HUES64 (cell line): ENCODE measurements at regions not wholly inside any gene's neighbourhood (a gene's known extent, or its start where the extent isn't known, plus 50 kb on each side); places are given as distances from the start of the nearest gene placed in this dataset.
A peak's percentile ranks its signal among the peaks of the same experiment; 100 is the strongest.

Experiments
- H3K27ac ChIP-seq: 2 replicates; pipeline ENCODE4 v1.7.0; 2013; ENCODE audit warnings: low read depth, low read length, inconsistent platforms
- H3K27me3 ChIP-seq: 2 replicates; pipeline ENCODE4 v1.6.1; 2013; ENCODE audit warnings: mild to moderate bottlenecking, low read length; ENCODE audit not compliant: insufficient read depth
- H3K36me3 ChIP-seq: 2 replicates; pipeline ENCODE4 v1.6.1; 2013; ENCODE audit warnings: mild to moderate bottlenecking, low read length; ENCODE audit not compliant: insufficient read depth
- H3K4me1 ChIP-seq: 2 replicates; pipeline ENCODE4 v1.6.1; 2013; ENCODE audit warnings: mild to moderate bottlenecking, low read length, moderate library complexity; ENCODE audit not compliant: insufficient read depth
- H3K4me3 ChIP-seq: 2 replicates; pipeline ENCODE4 v1.5.1; 2013; ENCODE audit warnings: mild to moderate bottlenecking, low read length, moderate library complexity
- H3K9ac ChIP-seq: 2 replicates; pipeline ENCODE4 v1.6.1; 2013; ENCODE audit warnings: mild to moderate bottlenecking, low read depth, low read length
- H3K9me3 ChIP-seq: 2 replicates; pipeline ENCODE4 v1.6.1; 2013; ENCODE audit warnings: low read depth, low read length; ENCODE audit not compliant: insufficient read depth
- WGBS: fragments of 150-250, 120-280 bp; methylation state at CpG from one replicate; pipeline ENCODE4 v1.1.7; 2013; ENCODE audit warnings: missing lambda C conversion rate; 5-methylcytosine and 5-hydroxymethylcytosine counted together

GRCh38 chr7:50953303-50953702 is 170.6 kb upstream of the GRB10 start:
- Histone ChIP-seq H3K4me3 (no peak overlapping the region), H3K27me3 (peaks cover 24% of the 10 kb centered on the region), H3K36me3 (no peaks in the 10 kb centered on the region), H3K4me1 (peaks cover 10% of the 10 kb centered on the region; the same call in 1 of the 2 replicates), H3K9ac (no peak overlapping the region), H3K9me3 (peaks cover 6% of the 10 kb centered on the region; the same call in 1 of the 2 replicates), H3K27ac (peak overlapping the region; percentile 43; the same call in 1 of the 2 replicates)
- 92% methylated on average over 6 of the region's 6 CpGs for WGBS

GRCh38 chr7:50952544-50952943 is 169.8 kb upstream of the GRB10 start:
- peaks cover 6% of the 10 kb centered on the region; the same call in 1 of the 2 replicates for H3K9me3 ChIP-seq
- 81% methylated on average over 3 of the region's 3 CpGs for WGBS
- H3K4me1 ChIP-seq, result peaks cover 10% of the 10 kb centered on the region; the same call in 1 of the 2 replicates
- H3K4me3 ChIP-seq, result no peak overlapping the region
- H3K36me3 ChIP-seq, result no peaks in the 10 kb centered on the region
- no peak overlapping the region for H3K27ac ChIP-seq
- H3K9ac ChIP-seq, result no peak overlapping the region
- H3K27me3 ChIP-seq, result peaks cover 23% of the 10 kb centered on the region

GRCh38 chr7:50952120-50952519 is 169.4 kb upstream of the GRB10 start:
- H3K36me3 ChIP-seq, result no peaks in the 10 kb centered on the region
- 95% methylated on average over 1 of the region's 1 CpG for WGBS
- H3K4me3 ChIP-seq, result no peak overlapping the region
- H3K9me3 ChIP-seq, result peaks cover 6% of the 10 kb centered on the region; the same call in 1 of the 2 replicates
- H3K27ac ChIP-seq, result no peak overlapping the region
- H3K9ac ChIP-seq, result no peak overlapping the region
- peaks cover 7% of the 10 kb centered on the region; the same call in 1 of the 2 replicates for H3K4me1 ChIP-seq
- peaks cover 22% of the 10 kb centered on the region for H3K27me3 ChIP-seq

GRCh38 chr7:50943482-50943881 is 160.8 kb upstream of the GRB10 start:
- Histone ChIP-seq H3K9me3 (no peaks in the 10 kb centered on the region), H3K27ac (no peak overlapping the region), H3K9ac (no peak overlapping the region), H3K36me3 (no peaks in the 10 kb centered on the region), H3K4me3 (no peak overlapping the region), H3K27me3 (no peaks in the 10 kb centered on the region), H3K4me1 (0 out of 2 replicates have a peak, but pooled peaks cover 5% of the 10 kb centered on the region)
- WGBS, result 100% methylated on average over 1 of the region's 2 CpGs

GRCh38 chr7:50941525-50941924 is 158.8 kb upstream of the GRB10 start:
- H3K36me3 ChIP-seq, result no peaks in the 10 kb centered on the region
- no peak overlapping the region for H3K27ac ChIP-seq
- 0 out of 2 replicates have a peak, but pooled peaks cover 5% of the 10 kb centered on the region for H3K4me1 ChIP-seq
- no peak overlapping the region for H3K4me3 ChIP-seq
- WGBS, result 97% methylated on average over 4 of the region's 4 CpGs
- no peaks in the 10 kb centered on the region for H3K9me3 ChIP-seq
- H3K27me3 ChIP-seq, result no peaks in the 10 kb centered on the region
- H3K9ac ChIP-seq, result no peak overlapping the region

- H3K9me3 ChIP-seq, result no peaks in the 10 kb centered on the region
- no peaks in the 10 kb centered on the region for H3K27me3 ChIP-seq
- H3K27ac ChIP-seq, result no peak overlapping the region
- WGBS, result 88% methylated on average over 6 of the region's 6 CpGs
- H3K4me1 ChIP-seq, result 0 out of 2 replicates have a peak, but pooled peaks cover 5% of the 10 kb centered on the region
- H3K36me3 ChIP-seq, result no peaks in the 10 kb centered on the region
- no peak overlapping the region for H3K9ac ChIP-seq
- no peak overlapping the region for H3K4me3 ChIP-seq
Measured at GRCh38 chr7:50940621-50941020, 157.9 kb upstream of the GRB10 start.

GRCh38 chr7:50939021-50939420 is 156.3 kb upstream of the GRB10 start:
- Histone ChIP-seq H3K27ac (no peak overlapping the region), H3K27me3 (no peaks in the 10 kb centered on the region), H3K9ac (no peak overlapping the region), H3K36me3 (no peaks in the 10 kb centered on the region), H3K4me1 (0 out of 2 replicates have a peak, but pooled peaks cover 5% of the 10 kb centered on the region), H3K9me3 (0 out of 2 replicates have a peak, but pooled peaks cover 2% of the 10 kb centered on the region), H3K4me3 (no peak overlapping the region)
- 79% methylated on average over 4 of the region's 4 CpGs for WGBS

GRCh38 chr7:50937727-50938126 is 155.0 kb upstream of the GRB10 start:
- Histone ChIP-seq H3K27me3 (no peaks in the 10 kb centered on the region), H3K4me3 (no peak overlapping the region), H3K9me3 (0 out of 2 replicates have a peak, but pooled peaks cover 2% of the 10 kb centered on the region), H3K4me1 (0 out of 2 replicates have a peak, but pooled peaks cover 5% of the 10 kb centered on the region), H3K36me3 (no peaks in the 10 kb centered on the region), H3K27ac (no peak overlapping the region), H3K9ac (no peak overlapping the region)
- 90% methylated on average over 2 of the region's 2 CpGs for WGBS

GRCh38 chr7:50926049-50926448 is 143.4 kb upstream of the GRB10 start:
- no peaks in the 10 kb centered on the region for H3K36me3 ChIP-seq
- no peaks in the 10 kb centered on the region for H3K9me3 ChIP-seq
- no peak overlapping the region for H3K9ac ChIP-seq
- no peaks in the 10 kb centered on the region; the same call in 1 of the 2 replicates for H3K4me1 ChIP-seq
- no peak overlapping the region for H3K4me3 ChIP-seq
- no peaks in the 10 kb centered on the region for H3K27me3 ChIP-seq
- WGBS, result 78% methylated on average over 1 of the region's 1 CpG
- no peak overlapping the region for H3K27ac ChIP-seq

GRCh38 chr7:50923476-50923875 is 140.8 kb upstream of the GRB10 start:
- Histone ChIP-seq H3K4me1 (peaks cover 2% of the 10 kb centered on the region; the same call in 1 of the 2 replicates), H3K36me3 (no peaks in the 10 kb centered on the region), H3K27me3 (no peaks in the 10 kb centered on the region), H3K9me3 (no peaks in the 10 kb centered on the region), H3K4me3 (no peak overlapping the region), H3K27ac (no peak overlapping the region), H3K9ac (no peak overlapping the region)
- WGBS, result 84% methylated on average over 3 of the region's 4 CpGs

- 86% methylated on average over 4 of the region's 4 CpGs for WGBS
- Histone ChIP-seq H3K4me1 (peaks cover 2% of the 10 kb centered on the region; the same call in 1 of the 2 replicates), H3K36me3 (no peaks in the 10 kb centered on the region), H3K27me3 (no peaks in the 10 kb centered on the region), H3K4me3 (no peak overlapping the region), H3K9ac (no peak overlapping the region), H3K27ac (no peak overlapping the region), H3K9me3 (no peaks in the 10 kb centered on the region)
Measured at GRCh38 chr7:50921114-50921813, 138.6 kb upstream of the GRB10 start.
